ENCODE measurements at regions not wholly inside any gene's neighbourhood (a gene's known extent, or its start where the extent isn't known, plus 50 kb on each side); places are given as distances from the start of the nearest gene placed in this dataset.
A peak's percentile ranks its signal among the peaks of the same experiment; 100 is the strongest.

- no peak for TF ChIP-seq ELK1 (IDR thresholded peaks at IDR 0.05; ENCODE audit: low read depth, low read length)
Measured at GRCh38 chr21:35938446-35938845, 121.9 kb downstream of the SETD4 start (continued).

DNA sequence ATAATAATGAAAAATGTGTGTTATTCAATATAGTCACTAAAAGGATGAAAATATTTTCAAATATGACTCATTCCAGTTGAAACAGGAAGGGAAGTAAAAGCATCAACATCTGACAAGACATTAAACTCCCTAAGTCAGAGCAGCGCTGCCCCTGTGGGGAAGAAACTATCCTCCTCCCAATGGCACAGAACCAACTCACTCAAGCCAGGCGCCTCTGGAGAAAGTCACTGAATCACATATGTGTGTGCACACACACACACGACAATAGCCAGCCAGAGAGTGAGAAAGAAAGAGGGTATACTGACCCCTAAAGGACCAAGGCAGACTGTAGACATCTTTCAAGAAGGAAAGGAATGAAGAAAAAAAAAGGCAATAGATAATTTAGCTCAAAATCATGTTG lies 126.9 kb downstream of the SETD4 start:
- no peak overlapping the region for H3K27ac ChIP-seq
- TF ChIP-seq USF2 (IDR thresholded peaks at IDR 0.05), result no peak
- no peak for TF ChIP-seq TFCP2L1 (CRISPR knock-in tag; IDR thresholded peaks at IDR 0.05)
- no peak for TF ChIP-seq ATOH8 (CRISPR knock-in tag; IDR thresholded peaks at IDR 0.05; ENCODE audit: low read depth)
- TF ChIP-seq FOSL2 (IDR thresholded peaks at IDR 0.05), result no peak
- TF ChIP-seq FOSL2 (CRISPR knock-in tag; IDR thresholded peaks at IDR 0.05), result no peak
- TF ChIP-seq JUNB (IDR thresholded peaks at IDR 0.05), result no peak
- TF ChIP-seq, protein P1, sequence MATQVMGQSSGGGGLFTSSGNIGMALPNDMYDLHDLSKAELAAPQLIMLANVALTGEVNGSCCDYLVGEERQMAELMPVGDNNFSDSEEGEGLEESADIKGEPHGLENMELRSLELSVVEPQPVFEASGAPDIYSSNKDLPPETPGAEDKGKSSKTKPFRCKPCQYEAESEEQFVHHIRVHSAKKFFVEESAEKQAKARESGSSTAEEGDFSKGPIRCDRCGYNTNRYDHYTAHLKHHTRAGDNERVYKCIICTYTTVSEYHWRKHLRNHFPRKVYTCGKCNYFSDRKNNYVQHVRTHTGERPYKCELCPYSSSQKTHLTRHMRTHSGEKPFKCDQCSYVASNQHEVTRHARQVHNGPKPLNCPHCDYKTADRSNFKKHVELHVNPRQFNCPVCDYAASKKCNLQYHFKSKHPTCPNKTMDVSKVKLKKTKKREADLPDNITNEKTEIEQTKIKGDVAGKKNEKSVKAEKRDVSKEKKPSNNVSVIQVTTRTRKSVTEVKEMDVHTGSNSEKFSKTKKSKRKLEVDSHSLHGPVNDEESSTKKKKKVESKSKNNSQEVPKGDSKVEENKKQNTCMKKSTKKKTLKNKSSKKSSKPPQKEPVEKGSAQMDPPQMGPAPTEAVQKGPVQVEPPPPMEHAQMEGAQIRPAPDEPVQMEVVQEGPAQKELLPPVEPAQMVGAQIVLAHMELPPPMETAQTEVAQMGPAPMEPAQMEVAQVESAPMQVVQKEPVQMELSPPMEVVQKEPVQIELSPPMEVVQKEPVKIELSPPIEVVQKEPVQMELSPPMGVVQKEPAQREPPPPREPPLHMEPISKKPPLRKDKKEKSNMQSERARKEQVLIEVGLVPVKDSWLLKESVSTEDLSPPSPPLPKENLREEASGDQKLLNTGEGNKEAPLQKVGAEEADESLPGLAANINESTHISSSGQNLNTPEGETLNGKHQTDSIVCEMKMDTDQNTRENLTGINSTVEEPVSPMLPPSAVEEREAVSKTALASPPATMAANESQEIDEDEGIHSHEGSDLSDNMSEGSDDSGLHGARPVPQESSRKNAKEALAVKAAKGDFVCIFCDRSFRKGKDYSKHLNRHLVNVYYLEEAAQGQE (IDR thresholded peaks at IDR 0.05), result no peak
- TF ChIP-seq SREBF2 (IDR thresholded peaks at IDR 0.05), result no peak
- TF ChIP-seq MAZ (IDR thresholded peaks at IDR 0.05; ENCODE audit: borderline replicate concordance, low read depth, low read length), result no peak
- no peak for TF ChIP-seq RARB (CRISPR knock-in tag; IDR thresholded peaks at IDR 0.05)
- no peak for TF ChIP-seq BHLHE40 (IDR thresholded peaks at IDR 0.05; ENCODE audit: low read depth, low read length)
- no peak for TF ChIP-seq ZNF302 (CRISPR knock-in tag; IDR thresholded peaks at IDR 0.05)
- peak in 1 of 2 experiments; percentile 7 for DNase-seq (ENCODE audit: low read depth in 1 of 2, low spot score in 1 of 2)
- H3K4me1 ChIP-seq, result no peaks in the 10 kb centered on the region
- ChIA-PET POLR2A (no interaction called here), CTCF (interaction anchor here (1.8 kb wide), 1 partner anchor 1240 kb away, joined by 9 read pairs; no protein-coding TSS in a partner anchor)
- WGBS (ENCODE audit: missing lambda C conversion rate), result 11% methylated on average over 3 of the region's 3 CpGs
- H3K4me2 ChIP-seq, result no peak overlapping the region
- no peak for FAIRE-seq
- peak in 1 of 2 experiments; percentile 64; a peak in 1 of 6 replicates for ATAC-seq
- H3K9me3 ChIP-seq, result no peaks in the 10 kb centered on the region
- H3K4me3 ChIP-seq, result no peak overlapping the region

- CTCF ChIA-PET, result interaction anchor here (1.1 to 1.8 kb wide), 2 partner anchors 8 to 1239 kb away, joined by 3 to 9 read pairs; no protein-coding TSS in a partner anchor
- Histone ChIP-seq H3K27ac (no peak overlapping the region), H3K4me1 (no peaks in the 10 kb centered on the region), H3K9me3 (no peaks in the 10 kb centered on the region), H3K4me2 (0 out of 3 replicates have a peak overlapping the region, but pooled peaks have one; percentile 10), H3K4me3 (no peak overlapping the region)
- FAIRE-seq (no peak), ATAC-seq (no peak), DNase-seq (ENCODE audit: low read depth in 1 of 2, low spot score in 1 of 2) (peak in 1 of 2 experiments; percentile 13)
- POLR2A ChIA-PET, result no interaction called here
- WGBS (ENCODE audit: missing lambda C conversion rate), result 30% methylated on average over 11 of the region's 11 CpGs
- TF ChIP-seq EP300 (IDR thresholded peaks at IDR 0.05) (no peak), MAZ (IDR thresholded peaks at IDR 0.05; ENCODE audit: borderline replicate concordance, low read depth, low read length) (no peak), ZNF302 (CRISPR knock-in tag; IDR thresholded peaks at IDR 0.05) (no peak), CBX8 (IDR thresholded peaks at IDR 0.05) (no peak), SREBF2 (IDR thresholded peaks at IDR 0.05) (no peak), ATOH8 (CRISPR knock-in tag; IDR thresholded peaks at IDR 0.05; ENCODE audit: low read depth) (no peak), POLR2AphosphoS2 (conservative IDR thresholded peaks at IDR 0.05; ENCODE audit: low read length) (no peak), BHLHE40 (IDR thresholded peaks at IDR 0.05; ENCODE audit: low read depth, low read length) (no peak), CTCF (IDR thresholded peaks at IDR 0.05) (no peak), PHF8 (IDR thresholded peaks at IDR 0.05; ENCODE audit: borderline replicate concordance, low read depth) (no peak), ZC3H11A (IDR thresholded peaks at IDR 0.05) (no peak)
- TF ChIP-seq, protein P1 (IDR thresholded peaks at IDR 0.05), result no peak
Measured at GRCh38 chr21:35932232-35932911, 128.0 kb downstream of the SETD4 start.

All from A549 (cell line).